GM18519 (cell line): ENCODE measurements at regions not wholly inside any gene's neighbourhood (a gene's known extent, or its start where the extent isn't known, plus 50 kb on each side); places are given as distances from the start of the nearest gene placed in this dataset.

Experiments
- ATAC-seq: cut with Tn5 transposase; IDR thresholded peaks from one replicate; pipeline ENCODE4 v1.9.1; 2021; ENCODE audit warnings: mild to moderate bottlenecking, moderate library complexity; ENCODE audit not compliant: unreplicated experiment, low FRiP score

GRCh38 chr11:134535029-134536025 lies 123.3 kb upstream of the B3GAT1 start:
- no peak for ATAC-seq

- ATAC-seq: no peak
These were observed 121.5 kb upstream of the B3GAT1 start for GRCh38 chr11:134533511-134533910.

- no peak for ATAC-seq
These were observed 120.9 kb upstream of the B3GAT1 start for GRCh38 chr11:134532921-134533421.

- no peak for ATAC-seq
These were observed 120.3 kb upstream of the B3GAT1 start for GRCh38 chr11:134532131-134532920.

GRCh38 chr11:134531327-134532130 lies 119.5 kb upstream of the B3GAT1 start:
- no peak for ATAC-seq

- ATAC-seq: no peak
These were observed 118.7 kb upstream of the B3GAT1 start for GRCh38 chr11:134530636-134531326.

- no peak for ATAC-seq
These were observed 117.4 kb upstream of the B3GAT1 start for GRCh38 chr11:134529212-134530096.

- no peak for ATAC-seq
These were observed 116.4 kb upstream of the B3GAT1 start for GRCh38 chr11:134528453-134528852.

- no peak for ATAC-seq
These were observed 115.6 kb upstream of the B3GAT1 start for GRCh38 chr11:134527382-134528243.

- ATAC-seq: no peak
These were observed 113.1 kb upstream of the B3GAT1 start for GRCh38 chr11:134524896-134525845.

GRCh38 chr11:134524201-134524600 lies 112.2 kb upstream of the B3GAT1 start:
- no peak for ATAC-seq

- no peak for ATAC-seq
These were observed 110.9 kb upstream of the B3GAT1 start for GRCh38 chr11:134522782-134523570.

- no peak for ATAC-seq
These were observed 109.6 kb upstream of the B3GAT1 start for GRCh38 chr11:134521452-134522289.

- no peak for ATAC-seq
These were observed 109.0 kb upstream of the B3GAT1 start for GRCh38 chr11:134521001-134521400.

GRCh38 chr11:134519788-134520187 lies 107.7 kb upstream of the B3GAT1 start:
- no peak for ATAC-seq
